T-helper 2 cell treated with Interferon-gamma antibody and Interleukin-4, amounts not matched to agents 100 ng/mL and 5 ng/mL, for 36 hours (primary cell): ENCODE measurements at regions not wholly inside any gene's neighbourhood (a gene's known extent, or its start where the extent isn't known, plus 50 kb on each side); places are given as distances from the start of the nearest gene placed in this dataset.
"Not testable (repeated sequence)": the region's sequence is repeated elsewhere in the genome, so short reads cannot be mapped to it uniquely, and the experiment has no call there.

Experiments
- intact Hi-C: fragments of 100-400 bp; cut with micrococcal nuclease; formaldehyde crosslinking; loops from one replicate; pipeline ENCODE4 v1.15.1; 2023

- intact Hi-C loops: no loop called here
Measured at GRCh38 chr10:31186225-31187000, 132.6 kb upstream of the ZEB1 start.

- intact Hi-C loops: no loop called here
Measured at GRCh38 chr10:31187182-31187581, 131.8 kb upstream of the ZEB1 start.

DNA sequence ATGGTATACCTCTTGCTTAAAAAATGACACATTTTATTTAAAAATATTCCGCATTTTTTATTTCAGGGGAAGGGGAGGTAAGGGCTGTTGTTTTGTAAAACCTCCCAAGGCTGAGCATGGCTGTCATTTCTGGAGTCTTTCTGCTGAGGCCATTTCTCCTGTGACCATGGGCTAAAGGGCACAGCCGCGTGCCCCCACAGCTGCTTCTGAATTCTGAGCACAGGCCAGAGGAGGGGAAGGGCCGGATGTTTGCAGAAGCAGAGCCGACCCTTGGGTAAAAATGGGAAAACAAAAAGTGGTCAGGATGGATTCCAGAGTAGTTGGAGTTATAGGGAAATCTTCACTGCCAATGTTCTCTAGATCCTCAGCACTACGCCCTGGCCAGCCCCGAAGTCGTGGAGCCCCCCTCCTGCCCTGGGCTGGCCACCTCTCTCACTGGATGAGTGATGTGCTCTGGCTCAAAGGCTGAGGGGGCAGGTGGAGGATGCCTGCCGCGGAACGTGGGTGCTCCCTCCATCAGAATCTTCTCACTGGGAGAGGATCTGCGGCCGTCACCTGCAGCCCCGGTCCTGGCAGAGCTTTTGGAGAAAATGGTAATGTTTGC is 131.3 kb upstream of the ZEB1 start:
- intact Hi-C loops: no loop called here

DNA sequence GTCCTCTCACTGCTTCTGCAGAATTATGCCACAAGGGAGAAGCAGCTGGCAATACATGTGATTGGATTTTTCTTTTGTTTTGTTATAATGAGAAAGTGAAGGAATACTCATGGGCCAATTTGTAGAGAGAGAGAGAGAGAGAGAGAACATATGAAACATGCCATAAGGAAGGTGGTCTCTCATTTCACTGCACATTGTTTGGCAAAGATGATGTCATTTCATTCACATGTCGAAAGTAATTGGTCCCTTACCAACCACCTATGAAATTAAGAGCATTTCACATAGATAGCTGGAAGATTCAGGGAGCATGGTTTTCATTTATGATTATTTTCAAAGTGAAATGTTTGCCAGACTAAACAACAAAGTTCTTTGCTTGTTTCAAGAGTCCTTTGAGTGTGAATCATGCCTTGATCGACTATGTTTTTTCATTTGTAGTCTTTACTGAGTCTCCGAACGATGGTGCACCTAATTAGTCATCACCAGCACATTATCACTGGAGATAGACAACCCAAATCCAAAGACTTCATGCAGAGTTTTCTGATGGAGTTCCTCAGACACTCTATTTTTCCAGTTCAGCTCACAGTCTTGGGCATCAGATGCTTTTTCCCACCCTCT is 130.1 kb upstream of the ZEB1 start:
- intact Hi-C loops: no loop called here

DNA sequence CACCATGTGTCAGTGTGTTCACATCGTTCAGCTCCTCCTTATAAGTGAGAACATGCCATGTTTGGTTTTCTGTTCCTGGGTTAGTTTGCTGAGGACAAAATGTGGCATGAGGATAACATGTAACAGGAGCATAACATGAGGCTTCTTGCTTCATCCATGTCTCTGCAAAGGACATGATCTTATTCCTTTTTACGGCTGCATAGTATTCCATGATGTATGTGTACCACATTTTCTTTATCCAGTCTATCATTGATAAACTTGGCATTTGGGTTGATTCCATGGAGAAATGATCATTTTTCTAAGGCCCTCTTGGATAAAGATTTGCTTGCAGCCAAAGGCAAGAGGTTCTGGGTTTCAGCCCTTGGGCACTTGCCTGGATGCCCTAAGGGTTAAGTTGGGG is 128.5 kb upstream of the ZEB1 start:
- intact Hi-C loops: no loop called here

DNA sequence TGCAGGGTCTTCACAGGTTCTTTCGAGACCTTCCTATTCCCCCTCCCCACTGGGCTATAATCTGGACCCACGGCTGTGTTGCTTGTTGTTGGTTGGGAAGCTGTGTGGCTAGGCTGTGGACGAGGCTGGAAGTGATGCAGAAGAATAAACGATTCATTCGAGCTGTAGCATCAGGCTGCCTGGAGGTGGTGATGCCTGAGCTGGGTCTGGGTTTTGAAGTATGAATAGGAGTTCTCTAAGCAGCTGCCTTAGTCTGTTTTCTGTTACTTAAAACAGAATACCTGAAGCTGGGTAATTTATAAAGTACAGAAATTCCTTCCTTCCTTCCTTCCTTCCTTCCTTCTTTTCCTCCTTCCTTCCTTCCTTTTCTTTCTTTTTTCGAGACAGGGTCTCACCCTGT is 126.5 kb upstream of the ZEB1 start:
- intact Hi-C loops: no loop called here

DNA sequence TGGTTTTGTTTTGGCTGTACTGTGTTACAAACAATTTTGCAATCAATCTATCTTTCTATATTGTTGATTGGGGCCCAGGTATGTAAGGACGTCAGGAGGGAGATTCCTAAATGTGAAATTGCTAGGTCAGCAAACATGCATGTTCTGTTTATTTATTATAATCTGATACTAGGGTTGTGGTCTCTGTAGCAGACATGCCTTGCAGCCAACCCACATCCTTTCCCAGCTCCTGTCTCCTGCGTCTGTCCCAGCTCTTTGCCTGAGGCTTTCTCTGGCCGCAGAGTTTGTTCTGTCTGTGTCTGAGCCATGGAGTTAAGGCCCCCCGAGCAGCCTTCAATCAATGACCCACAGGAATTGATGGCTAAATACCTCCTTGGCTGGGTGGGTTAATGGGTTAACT is 124.0 kb upstream of the ZEB1 start:
- intact Hi-C loops: no loop called here

DNA sequence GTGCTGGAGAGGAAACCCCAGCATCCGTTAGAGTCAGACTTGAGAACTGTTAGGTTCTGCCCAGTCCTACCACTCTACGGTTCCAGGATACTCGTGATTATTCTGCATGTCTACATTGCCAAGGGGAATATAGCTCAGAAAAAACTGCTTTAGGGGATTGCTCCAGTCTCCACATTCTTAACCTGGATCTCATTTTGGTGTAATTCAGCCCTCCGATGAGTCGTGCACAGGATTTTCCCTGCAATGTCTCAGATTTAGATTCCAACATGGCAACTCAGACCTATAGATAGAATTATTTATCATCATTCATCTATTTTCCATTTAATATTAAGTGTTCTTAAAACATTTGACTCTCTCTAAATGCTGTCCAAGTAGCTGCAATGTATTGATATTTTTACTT is 121.1 kb upstream of the ZEB1 start:
- intact Hi-C loops: no loop called here

DNA sequence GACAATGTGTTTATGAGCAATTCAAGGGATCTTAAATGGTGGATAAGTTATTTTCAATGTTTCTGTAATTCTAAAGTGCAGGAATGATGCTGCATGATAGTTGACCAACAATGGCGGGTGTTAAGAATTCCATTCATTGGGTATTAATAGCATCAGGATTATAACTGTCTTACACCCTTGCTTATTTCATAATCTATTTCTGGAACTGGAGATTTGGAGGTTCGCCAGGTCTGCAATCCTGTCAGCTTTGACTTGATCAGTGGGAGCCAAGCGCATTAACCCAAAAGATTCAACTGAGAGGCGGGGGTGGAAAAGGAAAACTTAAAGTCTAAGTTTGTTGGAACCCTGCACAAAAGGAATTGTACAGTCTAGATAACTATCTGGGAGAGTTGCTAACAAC is 114.9 kb upstream of the ZEB1 start:
- intact Hi-C loops: no loop called here

- intact Hi-C loops: no loop called here
Measured at GRCh38 chr10:31207636-31208035, 111.4 kb upstream of the ZEB1 start.

- intact Hi-C loops: no loop called here
Measured at GRCh38 chr10:31209478-31209877, 109.5 kb upstream of the ZEB1 start.

DNA sequence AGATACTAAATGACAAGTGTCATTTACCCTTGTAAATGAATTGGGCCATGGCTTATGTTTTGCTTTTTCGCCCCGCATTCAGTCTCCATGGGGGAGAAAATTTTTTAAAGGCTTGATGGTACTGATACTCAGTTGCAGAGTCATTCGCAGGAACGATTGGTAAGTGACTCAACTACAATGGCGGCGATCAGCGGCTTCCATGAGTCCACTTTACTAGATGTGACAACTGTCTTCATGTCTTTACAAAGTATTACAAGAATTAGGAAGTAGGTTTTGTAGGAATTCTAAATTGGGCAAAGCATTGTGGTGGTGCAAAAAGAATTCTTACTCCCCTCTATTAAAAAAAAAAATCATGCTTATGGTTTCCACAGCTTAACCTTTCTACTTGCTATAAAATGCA is 108.8 kb upstream of the ZEB1 start:
- intact Hi-C loops: no loop called here

GRCh38 chr10:31213959-31214358 is 105.1 kb upstream of the ZEB1 start:
- intact Hi-C loops: no loop called here

GRCh38 chr10:31215052-31215451 is 104.0 kb upstream of the ZEB1 start:
- intact Hi-C loops: no loop called here

GRCh38 chr10:31219306-31219705 is 99.7 kb upstream of the ZEB1 start:
- intact Hi-C loops: no loop called here

DNA sequence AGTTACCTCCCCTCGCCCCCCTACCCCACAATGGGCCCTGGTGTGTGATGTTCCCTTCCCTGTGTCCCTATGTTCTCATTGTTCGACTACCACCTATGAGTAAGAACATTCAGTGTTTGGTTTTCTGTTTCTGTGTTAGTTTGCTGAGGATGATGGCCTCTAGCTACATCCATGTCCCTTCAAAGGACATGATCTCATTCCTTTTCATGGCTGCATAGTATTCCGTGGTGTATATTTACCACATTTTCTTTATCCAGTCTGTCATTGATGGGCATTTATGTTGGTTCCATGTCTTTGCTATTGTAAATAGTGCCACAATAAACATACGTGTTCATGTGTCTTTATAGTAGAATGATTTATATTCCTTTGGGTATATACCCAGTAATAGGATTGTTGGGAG is 90.2 kb upstream of the ZEB1 start:
- intact Hi-C loops: not testable (repeated sequence)

DNA sequence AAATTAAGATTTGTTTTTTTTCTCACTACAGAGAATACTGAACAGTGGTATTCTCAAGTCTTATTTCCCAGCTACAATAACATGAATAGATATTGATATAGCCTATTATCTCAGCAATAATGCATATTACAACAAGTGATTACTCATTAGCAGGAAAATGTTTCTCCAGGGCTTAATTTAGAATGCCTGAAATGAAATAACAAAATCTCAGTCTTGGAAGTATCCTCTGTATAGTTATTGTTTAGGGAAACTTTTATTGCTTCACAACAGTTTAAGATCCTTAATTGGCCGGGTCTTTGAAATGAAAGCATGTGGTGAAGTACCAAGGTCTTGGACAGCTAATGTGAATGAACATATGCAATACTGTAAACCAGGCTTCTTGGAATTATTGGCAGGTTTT is 79.1 kb upstream of the ZEB1 start:
- intact Hi-C loops: no loop called here

DNA sequence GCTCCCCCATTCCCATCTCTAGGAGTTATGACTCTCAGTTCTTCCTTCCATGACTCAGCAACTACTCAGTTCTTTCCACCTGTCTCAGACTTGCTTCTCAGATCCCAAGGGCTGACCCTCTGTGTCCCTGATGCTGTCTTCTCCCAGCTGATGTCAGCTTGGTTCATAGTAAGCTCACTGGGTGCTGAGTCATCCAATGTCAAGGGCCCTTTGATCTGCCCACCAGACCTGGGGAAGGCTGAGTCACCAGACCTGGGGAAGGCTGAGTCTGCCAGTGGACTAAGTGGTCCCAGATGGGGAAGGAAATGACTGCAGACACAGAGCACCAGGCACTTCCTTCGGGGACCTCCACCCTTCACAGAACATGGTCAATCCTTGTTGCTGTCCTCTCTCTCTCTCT is 76.1 kb upstream of the ZEB1 start:
- intact Hi-C loops: no loop called here

GRCh38 chr10:31251118-31251517 is 67.9 kb upstream of the ZEB1 start:
- intact Hi-C loops: not testable (repeated sequence)

GRCh38 chr10:31253237-31253636 is 65.8 kb upstream of the ZEB1 start:
- intact Hi-C loops: no loop called here

DNA sequence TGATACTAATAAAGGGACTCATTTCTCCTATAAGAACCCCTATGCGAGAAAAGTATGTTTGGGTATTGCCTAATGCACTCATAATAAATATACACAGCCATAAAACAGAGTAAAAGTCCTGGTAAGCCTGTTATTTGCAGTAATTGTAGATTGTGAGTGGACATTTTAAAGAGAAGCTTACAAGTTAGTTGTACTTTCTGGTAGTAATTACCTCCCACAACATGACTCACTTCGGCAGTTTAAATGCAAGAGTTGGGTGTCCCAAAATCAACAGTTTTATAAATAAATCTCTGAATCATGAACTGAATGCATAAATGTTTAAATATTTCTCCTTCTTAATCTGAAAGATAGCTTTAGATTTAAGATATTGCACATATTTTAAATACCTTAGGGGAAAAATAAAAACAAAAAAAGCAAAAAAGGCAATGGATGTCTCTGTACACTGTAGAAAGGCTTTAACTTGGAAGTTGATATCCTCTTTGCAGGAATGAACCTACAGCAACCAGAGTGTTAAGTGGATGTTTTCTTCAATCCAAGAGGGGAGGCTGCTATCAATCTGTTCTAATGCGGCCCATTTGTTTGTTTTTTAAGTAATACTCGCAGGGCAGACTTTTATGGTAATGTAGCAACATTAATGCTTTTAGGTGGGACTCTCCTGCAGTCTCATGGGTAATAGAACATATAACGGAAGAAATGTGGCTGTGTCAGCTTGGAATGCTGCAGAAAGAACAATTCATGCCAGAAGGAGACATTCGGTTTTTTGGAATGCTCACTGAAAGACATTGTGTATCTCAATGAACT is 57.3 kb upstream of the ZEB1 start:
- intact Hi-C loops: no loop called here

- intact Hi-C loops: no loop called here
Measured at GRCh38 chr10:31262672-31263071, 56.3 kb upstream of the ZEB1 start.
